Inflammatory macrophage treated with lipopolysaccharide for 1 hour (primary cell): ENCODE measurements at regions not wholly inside any gene's neighbourhood (a gene's known extent, or its start where the extent isn't known, plus 50 kb on each side); places are given as distances from the start of the nearest gene placed in this dataset.

Experiments used
- DNase-seq, 2 donors: peaks; one replicate each; pipeline ENCODE4 v3.0.0-alpha.2; 2020 to 2022

GRCh38 chr4:32341342-32341741 lies 1621.2 kb downstream of the PCDH7 start:
- no peak for DNase-seq

GRCh38 chr4:32342054-32342453 lies 1621.9 kb downstream of the PCDH7 start:
- no peak for DNase-seq

- no peak for DNase-seq
Observed at GRCh38 chr4:32349026-32349425, 1628.9 kb downstream of the PCDH7 start.

GRCh38 chr4:32374206-32374605 lies 1654.0 kb downstream of the PCDH7 start:
- no peak for DNase-seq

- no peak for DNase-seq
Observed at GRCh38 chr4:32393806-32394205, 1673.6 kb downstream of the PCDH7 start.

- no peak for DNase-seq
Observed at GRCh38 chr4:32394255-32394654, 1674.1 kb downstream of the PCDH7 start.

- no peak for DNase-seq
Observed at GRCh38 chr4:32396507-32397070, 1676.4 kb downstream of the PCDH7 start.

GRCh38 chr4:32400870-32401269 lies 1680.7 kb downstream of the PCDH7 start:
- DNase-seq, result no peak

- DNase-seq, result no peak
Observed at GRCh38 chr4:32417113-32417704, 1697.0 kb downstream of the PCDH7 start.

GRCh38 chr4:32423267-32423666 lies 1703.1 kb downstream of the PCDH7 start:
- DNase-seq, result no peak

GRCh38 chr4:32425243-32425642 lies 1705.1 kb downstream of the PCDH7 start:
- no peak for DNase-seq

GRCh38 chr4:32427566-32427965 lies 1707.4 kb downstream of the PCDH7 start:
- DNase-seq, result no peak

- no peak for DNase-seq
Observed at GRCh38 chr4:32429151-32429550, 1709.0 kb downstream of the PCDH7 start.

- DNase-seq, result no peak
Observed at GRCh38 chr4:32435308-32435707, 1715.1 kb downstream of the PCDH7 start.

GRCh38 chr4:32436816-32437215 lies 1716.6 kb downstream of the PCDH7 start:
- no peak for DNase-seq

- no peak for DNase-seq
Observed at GRCh38 chr4:32440391-32440790, 1720.2 kb downstream of the PCDH7 start.

GRCh38 chr4:32454482-32454881 lies 1734.3 kb downstream of the PCDH7 start:
- DNase-seq, result no peak

GRCh38 chr4:32455231-32455630 lies 1735.1 kb downstream of the PCDH7 start:
- DNase-seq, result no peak

GRCh38 chr4:32460972-32461371 lies 1740.8 kb downstream of the PCDH7 start:
- no peak for DNase-seq

GRCh38 chr4:32462944-32463343 lies 1742.8 kb downstream of the PCDH7 start:
- DNase-seq, result peak; percentile 3 to 63

GRCh38 chr4:32470087-32470585 lies 1750.0 kb downstream of the PCDH7 start:
- DNase-seq, result no peak

- DNase-seq, result no peak
Observed at GRCh38 chr4:32472918-32473317, 1752.7 kb downstream of the PCDH7 start.

GRCh38 chr4:32475710-32476109 lies 1755.5 kb downstream of the PCDH7 start:
- DNase-seq, result no peak

GRCh38 chr4:32477518-32477917 lies 1757.3 kb downstream of the PCDH7 start:
- DNase-seq, result no peak

- DNase-seq, result no peak
Observed at GRCh38 chr4:32485956-32486355, 1765.8 kb downstream of the PCDH7 start.
